HG03159 (cell line): ENCODE measurements at regions not wholly inside any gene's neighbourhood (a gene's known extent, or its start where the extent isn't known, plus 50 kb on each side); places are given as distances from the start of the nearest gene placed in this dataset.
"Not testable (repeated sequence)": the region's sequence is repeated elsewhere in the genome, so short reads cannot be mapped to it uniquely, and the experiment has no call there.

ENCODE experiments used
- ATAC-seq: cut with Tn5 transposase; IDR thresholded peaks from one replicate; pipeline ENCODE4 v1.9.1; 2021; ENCODE audit warnings: mild to moderate bottlenecking, moderate library complexity; ENCODE audit not compliant: unreplicated experiment

- ATAC-seq: no peak
These were observed 470.0 kb upstream of the GCFC2 start for GRCh38 chr2:76180676-76181075.

- ATAC-seq: no peak
These were observed 467.9 kb upstream of the GCFC2 start for GRCh38 chr2:76178610-76179009.

DNA sequence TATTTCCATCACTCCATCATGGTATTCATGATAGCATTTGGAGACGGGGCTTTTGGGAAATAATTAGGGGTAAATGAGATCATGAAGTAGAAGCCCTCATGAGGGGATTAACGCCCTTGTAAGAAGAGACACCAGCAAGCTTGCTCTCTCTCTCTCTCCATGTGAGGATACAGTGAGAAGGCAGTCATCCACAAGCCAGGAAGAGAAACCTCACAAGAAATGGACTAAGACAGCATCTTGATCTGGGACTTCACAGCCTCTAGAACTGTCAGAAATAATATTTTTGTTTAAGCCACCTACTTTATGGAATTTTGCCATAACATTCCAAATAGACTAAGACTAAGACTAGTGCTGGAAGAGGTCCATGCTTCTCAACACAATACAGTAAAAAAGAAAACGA is 464.6 kb upstream of the GCFC2 start:
- ATAC-seq: no peak

DNA sequence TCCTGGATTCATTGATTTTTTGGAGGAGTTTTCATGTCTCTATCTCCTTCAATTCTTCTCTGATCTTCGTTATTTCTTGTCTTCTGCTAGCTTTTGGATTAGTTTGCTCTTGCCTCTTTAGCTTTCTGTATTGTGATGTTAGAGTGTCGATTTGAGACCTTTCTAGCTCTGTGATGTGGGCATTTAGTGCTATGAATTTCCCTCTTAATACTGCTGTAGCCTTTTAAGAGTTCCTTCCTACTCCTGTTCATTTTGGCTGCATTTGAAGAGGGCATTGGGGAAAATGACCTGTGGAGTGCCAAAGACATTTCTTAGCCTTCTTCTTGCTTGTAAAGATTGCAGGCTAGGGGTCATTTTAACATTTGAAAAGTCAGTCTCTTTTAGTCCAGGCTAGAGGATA is 463.8 kb upstream of the GCFC2 start:
- ATAC-seq: no peak

DNA sequence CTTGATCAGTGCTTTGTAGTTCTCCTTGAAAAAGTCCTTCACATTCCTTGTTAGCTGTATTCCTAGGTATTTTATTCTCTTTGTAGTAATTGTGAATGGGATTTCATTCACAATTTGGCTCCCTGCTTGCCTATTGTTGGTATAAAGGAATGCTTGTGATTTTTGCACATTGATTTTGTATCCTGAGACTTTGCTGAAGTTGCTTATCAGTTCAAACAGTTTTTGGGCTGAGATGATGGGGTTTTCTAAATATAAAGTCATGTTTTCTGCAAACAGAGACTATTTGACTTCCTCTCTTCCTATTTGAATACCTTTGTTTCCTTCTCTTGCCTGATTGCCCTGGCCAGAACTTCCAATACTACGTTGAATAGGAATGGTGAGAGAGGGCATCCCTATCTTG is 462.5 kb upstream of the GCFC2 start:
- not testable (repeated sequence) for ATAC-seq

- ATAC-seq: not testable (repeated sequence)
These were observed 461.5 kb upstream of the GCFC2 start for GRCh38 chr2:76172154-76172595.

- no peak for ATAC-seq
These were observed 460.1 kb upstream of the GCFC2 start for GRCh38 chr2:76170856-76171255.

- ATAC-seq: no peak
These were observed 459.3 kb upstream of the GCFC2 start for GRCh38 chr2:76170009-76170384.

- no peak for ATAC-seq
These were observed 458.7 kb upstream of the GCFC2 start for GRCh38 chr2:76169276-76170008.

- no peak for ATAC-seq
These were observed 453.1 kb upstream of the GCFC2 start for GRCh38 chr2:76163860-76164259.

- no peak for ATAC-seq
These were observed 450.0 kb upstream of the GCFC2 start for GRCh38 chr2:76160670-76161069.

DNA sequence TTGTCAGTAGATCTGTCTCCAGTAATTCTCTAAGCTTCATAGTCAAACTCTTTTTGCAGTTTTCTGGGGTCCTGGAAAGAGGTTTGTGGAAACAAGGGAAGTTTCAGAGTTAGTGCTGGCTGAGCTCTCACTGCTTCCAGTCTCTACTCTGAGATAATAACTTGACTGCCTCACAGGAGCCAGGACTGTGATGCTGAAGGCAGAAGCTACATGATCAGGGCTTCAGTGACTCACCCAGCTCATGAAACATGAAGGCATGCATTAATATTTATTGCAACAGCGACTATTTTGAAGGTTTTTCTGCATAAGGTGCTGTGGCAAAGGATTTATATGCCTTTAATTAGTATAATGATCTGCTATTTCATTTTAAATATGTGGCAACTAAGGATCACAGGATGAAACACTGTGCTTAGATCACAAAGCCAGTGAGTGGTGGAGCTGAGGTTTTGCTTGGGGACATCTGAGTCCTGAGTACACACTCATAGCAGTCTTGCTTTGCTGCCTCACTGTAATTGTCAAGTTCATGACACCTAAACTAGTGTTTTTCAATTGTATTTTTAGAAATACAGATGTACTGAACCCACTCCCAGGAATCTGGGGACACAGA is 448.4 kb upstream of the GCFC2 start:
- no peak for ATAC-seq

DNA sequence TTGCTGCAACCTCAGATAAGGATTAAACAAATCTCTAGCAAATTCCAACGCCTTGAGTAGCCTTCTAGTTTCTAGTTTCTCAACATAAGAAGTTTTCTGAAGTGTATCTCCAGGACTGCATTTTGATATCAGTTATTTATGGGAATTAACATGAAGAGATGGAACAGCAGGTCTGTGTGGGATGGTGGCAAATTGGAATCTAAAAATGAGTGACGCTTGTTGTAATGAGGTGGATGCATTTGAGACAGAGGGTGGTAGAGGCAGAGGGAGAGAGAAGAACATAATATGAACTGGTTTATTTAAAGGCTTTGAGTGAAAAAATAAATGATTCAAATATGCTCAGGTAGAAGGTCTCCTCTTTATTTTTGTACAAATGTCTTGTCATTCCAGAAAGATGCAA is 446.8 kb upstream of the GCFC2 start:
- ATAC-seq: no peak

- ATAC-seq: no peak
These were observed 444.3 kb upstream of the GCFC2 start for GRCh38 chr2:76154981-76155380.

DNA sequence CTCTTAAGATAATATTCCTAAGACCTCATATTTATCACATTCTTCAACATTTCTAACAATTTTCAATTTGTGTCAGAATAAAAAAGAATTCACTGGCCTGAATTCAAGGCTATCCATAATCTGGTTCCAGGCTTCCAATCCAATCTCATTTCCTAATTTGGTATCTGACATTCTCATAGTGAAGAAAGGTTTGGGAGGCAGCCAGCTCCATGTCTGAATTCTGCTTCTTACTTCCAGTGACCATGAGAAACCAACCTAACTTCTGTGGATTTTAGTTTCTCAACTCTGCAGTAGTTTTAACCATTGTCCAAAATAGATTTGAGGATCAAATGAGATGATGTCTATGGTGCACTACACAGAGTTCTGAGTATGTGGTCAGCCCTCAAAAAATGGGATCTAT is 439.1 kb upstream of the GCFC2 start:
- ATAC-seq: no peak

DNA sequence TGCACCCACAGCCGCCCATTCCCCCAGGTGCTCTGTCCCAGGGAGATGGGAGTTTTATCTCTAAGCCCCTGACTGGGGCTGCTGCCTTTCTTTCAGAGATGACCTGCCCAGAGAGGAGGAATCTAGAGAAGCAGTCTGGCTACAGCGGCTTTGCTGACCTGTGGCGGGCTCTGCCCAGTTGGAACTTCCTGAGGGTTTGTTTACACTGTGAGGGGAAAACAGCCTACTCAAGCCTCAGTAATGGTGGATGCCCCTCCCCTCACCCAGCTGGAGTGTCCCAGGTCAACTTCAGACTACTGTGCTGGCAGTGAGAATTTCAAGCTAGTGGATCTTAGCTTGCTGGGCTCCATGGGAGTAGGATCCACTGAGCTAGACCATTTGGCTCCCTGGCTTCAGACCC is 428.6 kb upstream of the GCFC2 start:
- ATAC-seq: not testable (repeated sequence)

DNA sequence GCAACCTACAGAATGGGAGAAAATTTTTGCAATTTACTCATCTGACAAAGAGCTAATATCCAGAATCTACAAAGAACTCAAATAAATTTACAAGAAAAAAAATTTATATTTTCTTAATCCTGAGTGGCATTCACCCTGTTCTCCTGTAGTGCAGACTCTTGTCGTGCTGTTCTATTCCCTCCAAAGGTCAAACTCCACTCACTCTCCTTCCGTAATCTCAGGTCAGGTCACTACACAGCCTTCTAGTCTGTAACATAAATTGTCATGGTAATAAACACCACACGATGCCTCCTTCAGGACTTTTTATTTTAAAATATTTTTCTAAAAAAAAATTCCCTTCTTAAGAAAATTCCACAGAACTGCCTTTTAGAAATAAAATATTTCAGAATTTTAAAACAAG is 417.9 kb upstream of the GCFC2 start:
- no peak for ATAC-seq

- no peak for ATAC-seq
These were observed 409.5 kb upstream of the GCFC2 start for GRCh38 chr2:76120176-76120575.

- ATAC-seq: no peak
These were observed 379.0 kb upstream of the GCFC2 start for GRCh38 chr2:76089683-76090082.

DNA sequence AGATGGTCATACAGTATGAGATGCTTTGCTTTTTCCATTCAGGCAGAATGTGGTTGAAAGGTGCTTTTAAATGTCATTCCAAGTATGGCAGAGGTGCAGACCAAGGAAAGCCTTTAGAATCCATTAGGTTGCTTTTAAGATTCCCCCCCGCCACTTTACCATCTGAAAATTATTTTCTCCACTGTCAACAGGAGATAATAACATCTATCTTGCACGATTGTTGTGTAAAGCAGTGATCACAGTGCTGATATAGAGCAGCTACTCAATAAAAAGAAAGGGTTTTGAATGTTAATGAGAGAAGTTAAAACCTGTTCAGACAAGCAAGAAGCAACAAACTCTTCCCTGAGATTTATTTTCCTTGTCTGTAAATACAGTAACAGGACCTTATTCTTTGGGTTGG is 372.5 kb upstream of the GCFC2 start:
- ATAC-seq: no peak

- ATAC-seq: no peak
These were observed 371.8 kb upstream of the GCFC2 start for GRCh38 chr2:76082509-76082908.

GRCh38 chr2:76080154-76080553 is 369.4 kb upstream of the GCFC2 start:
- no peak for ATAC-seq

GRCh38 chr2:76075126-76075525 is 364.4 kb upstream of the GCFC2 start:
- no peak for ATAC-seq
